OCI-LY1 (cell line): ENCODE measurements at regions not wholly inside any gene's neighbourhood (a gene's known extent, or its start where the extent isn't known, plus 50 kb on each side); places are given as distances from the start of the nearest gene placed in this dataset.

Experiments used
- H2AFZ ChIP-seq: fragments of 200-600 bp; sonication (generic), shearing (Covaris generic); 2 replicates; pipeline ENCODE4 v1.6.0; 2014; ENCODE audit warnings: antibody characterized with exemption, mild to moderate bottlenecking, low read length
- H3F3A ChIP-seq: fragments of 200-600 bp; sonication (generic), shearing (Covaris generic); 2 replicates; pipeline ENCODE4 v1.6.0; 2014; ENCODE audit warnings: mild to moderate bottlenecking, antibody characterized with exemption, low read length, moderate library complexity; ENCODE audit not compliant: insufficient read depth
- H3K27ac ChIP-seq: fragments of 200-600 bp; sonication (generic); 2 replicates; pipeline ENCODE4 v1.5.1; 2014; ENCODE audit warnings: low read length, mixed run types, mild to moderate bottlenecking, low read depth; ENCODE audit not compliant: poor library complexity, severe bottlenecking
- H3K27me3 ChIP-seq: fragments of 200-600 bp; sonication (generic); 2 replicates; pipeline ENCODE4 v1.6.0; 2014; ENCODE audit warnings: antibody characterized with exemption, mild to moderate bottlenecking, low read length, moderate library complexity; ENCODE audit not compliant: insufficient read depth
- H3K36me3 ChIP-seq: fragments of 200-600 bp; sonication (generic); 2 replicates; pipeline ENCODE4 v1.6.1; 2014; ENCODE audit warnings: mild to moderate bottlenecking, antibody characterized with exemption, low read length, moderate library complexity, mixed read lengths; ENCODE audit not compliant: insufficient read depth
- H3K4me1 ChIP-seq: fragments of 200-600 bp; sonication (generic); 2 replicates; pipeline ENCODE4 v1.5.1; 2014; ENCODE audit warnings: mild to moderate bottlenecking, low read length, moderate library complexity; ENCODE audit not compliant: insufficient read depth, severe bottlenecking
- H3K4me2 ChIP-seq: fragments of 200-600 bp; sonication (generic), shearing (Covaris generic); 2 replicates; pipeline ENCODE4 v1.6.1; 2014; ENCODE audit warnings: low read length
- H3K4me3 ChIP-seq: fragments of 200-600 bp; sonication (generic); 2 replicates; pipeline ENCODE4 v1.5.1; 2014; ENCODE audit warnings: low read length, low read depth, mild to moderate bottlenecking, mixed read lengths; ENCODE audit not compliant: poor library complexity, severe bottlenecking
- H3K79me2 ChIP-seq: fragments of 200-600 bp; shearing (Covaris generic); 2 replicates; pipeline ENCODE4 v1.6.1; 2016; ENCODE audit warnings: mixed run types, low read length, mixed read lengths; ENCODE audit not compliant: insufficient read depth
- H3K9ac ChIP-seq: fragments of 200-600 bp; sonication (generic), shearing (Covaris generic); 2 replicates; pipeline ENCODE4 v1.6.1; 2014; ENCODE audit warnings: mild to moderate bottlenecking, low read length, mixed read lengths
- H3K9me2 ChIP-seq: fragments of 200-600 bp; sonication (generic), shearing (Covaris generic); 2 replicates; pipeline ENCODE4 v1.6.1; 2014; ENCODE audit warnings: low read depth, mild to moderate bottlenecking, low read length, mixed read lengths
- H3K9me3 ChIP-seq: fragments of 200-600 bp; shearing (Covaris generic); 2 replicates; pipeline ENCODE4 v1.6.1; 2014; ENCODE audit warnings: low read length, mixed read lengths
- H4K20me1 ChIP-seq: fragments of 200-600 bp; sonication (generic), shearing (Covaris generic); 2 replicates; pipeline ENCODE4 v1.6.0; 2016; ENCODE audit warnings: mild to moderate bottlenecking, low read length; ENCODE audit not compliant: insufficient read depth
- CTCF ChIP-seq: fragments of 200-600 bp; sonication (generic), shearing (Covaris generic); IDR thresholded peaks from 2 replicates; pipeline ENCODE4 v1.5.1; 2017; ENCODE audit warnings: mild to moderate bottlenecking, antibody characterized with exemption, low read length, moderate library complexity, mixed read lengths
- EZH2 ChIP-seq: fragments of 200-600 bp; sonication (generic), shearing (Covaris generic); IDR thresholded peaks from 2 replicates; pipeline ENCODE4 v1.8.0; 2017; ENCODE audit warnings: borderline replicate concordance, mixed run types, mild to moderate bottlenecking, antibody characterized with exemption, low read length, moderate library complexity, mixed read lengths

GRCh38 chr11:11141065-11141464 is 212.0 kb downstream of the CSNK2A3 start:
- no peaks in the 10 kb centered on the region for H3K27me3 ChIP-seq
- H3K79me2 ChIP-seq: no peaks in the 10 kb centered on the region
- H3K9me3 ChIP-seq: no peaks in the 10 kb centered on the region
- no peaks in the 10 kb centered on the region for H4K20me1 ChIP-seq
- H3K27ac ChIP-seq: no peak overlapping the region
- no peak overlapping the region for H3K9ac ChIP-seq
- TF ChIP-seq EZH2: no peak
- no peak for TF ChIP-seq CTCF
- no peak overlapping the region for H3K4me3 ChIP-seq
- H3K36me3 ChIP-seq: no peaks in the 10 kb centered on the region
- H2AFZ ChIP-seq: no peak overlapping the region
- H3F3A ChIP-seq: no peaks in the 10 kb centered on the region
- no peak overlapping the region for H3K4me2 ChIP-seq
- H3K9me2 ChIP-seq: no peaks in the 10 kb centered on the region
- H3K4me1 ChIP-seq: no peaks in the 10 kb centered on the region

- H3K4me1 ChIP-seq: no peaks in the 10 kb centered on the region
- H3K27me3 ChIP-seq: no peaks in the 10 kb centered on the region
- no peak overlapping the region for H3K9ac ChIP-seq
- no peaks in the 10 kb centered on the region for H4K20me1 ChIP-seq
- H3K36me3 ChIP-seq: no peaks in the 10 kb centered on the region
- no peaks in the 10 kb centered on the region for H3K79me2 ChIP-seq
- H3F3A ChIP-seq: no peaks in the 10 kb centered on the region
- no peaks in the 10 kb centered on the region for H3K9me3 ChIP-seq
- H3K4me3 ChIP-seq: no peak overlapping the region
- H3K4me2 ChIP-seq: no peak overlapping the region
- no peaks in the 10 kb centered on the region for H3K9me2 ChIP-seq
- H2AFZ ChIP-seq: no peak overlapping the region
- H3K27ac ChIP-seq: no peak overlapping the region
- TF ChIP-seq EZH2 (no peak), CTCF (no peak)
Observed at GRCh38 chr11:11140510-11140909, 212.5 kb downstream of the CSNK2A3 start.

- Histone ChIP-seq H3K27ac (no peak overlapping the region), H3K9me2 (no peaks in the 10 kb centered on the region), H3K9ac (no peak overlapping the region), H3K4me1 (no peaks in the 10 kb centered on the region), H3K9me3 (no peaks in the 10 kb centered on the region), H3K36me3 (no peaks in the 10 kb centered on the region), H3K4me3 (no peak overlapping the region), H4K20me1 (no peaks in the 10 kb centered on the region), H2AFZ (no peak overlapping the region), H3K79me2 (no peaks in the 10 kb centered on the region), H3F3A (no peaks in the 10 kb centered on the region), H3K4me2 (no peak overlapping the region), H3K27me3 (no peaks in the 10 kb centered on the region)
- TF ChIP-seq EZH2 (no peak), CTCF (no peak)
Observed at GRCh38 chr11:11137339-11137738, 215.7 kb downstream of the CSNK2A3 start.
